GM15510 (cell line): ENCODE measurements at regions not wholly inside any gene's neighbourhood (a gene's known extent, or its start where the extent isn't known, plus 50 kb on each side); places are given as distances from the start of the nearest gene placed in this dataset.

Experiments
- POLR2A ChIP-seq: IDR thresholded peaks from 3 replicates; pipeline ENCODE4 v1.6.1; 2011; ENCODE audit warnings: borderline replicate concordance; ENCODE audit not compliant: insufficient read length; ENCODE audit errors: extremely low read depth

- TF ChIP-seq POLR2A: no peak
Measured at GRCh38 chr13:40486518-40487163, 179.8 kb downstream of the FOXO1 start.

- TF ChIP-seq POLR2A: no peak
Measured at GRCh38 chr13:40488869-40489391, 177.5 kb downstream of the FOXO1 start.

- no peak for TF ChIP-seq POLR2A
Measured at GRCh38 chr13:40490086-40490758, 176.2 kb downstream of the FOXO1 start.

GRCh38 chr13:40492511-40492910 lies 173.9 kb downstream of the FOXO1 start:
- no peak for TF ChIP-seq POLR2A

GRCh38 chr13:40494513-40494912 lies 171.9 kb downstream of the FOXO1 start:
- TF ChIP-seq POLR2A: no peak

GRCh38 chr13:40494946-40495620 lies 171.4 kb downstream of the FOXO1 start:
- no peak for TF ChIP-seq POLR2A

- TF ChIP-seq POLR2A: no peak
Measured at GRCh38 chr13:40495621-40496001, 170.8 kb downstream of the FOXO1 start.

GRCh38 chr13:40496035-40496810 lies 170.2 kb downstream of the FOXO1 start:
- TF ChIP-seq POLR2A: no peak

- TF ChIP-seq POLR2A: no peak
Measured at GRCh38 chr13:40498461-40498860, 168.0 kb downstream of the FOXO1 start.

- TF ChIP-seq POLR2A: no peak
Measured at GRCh38 chr13:40502236-40502635, 164.2 kb downstream of the FOXO1 start.

GRCh38 chr13:40503011-40503410 lies 163.4 kb downstream of the FOXO1 start:
- no peak for TF ChIP-seq POLR2A

- no peak for TF ChIP-seq POLR2A
Measured at GRCh38 chr13:40503966-40504591, 162.4 kb downstream of the FOXO1 start.

- TF ChIP-seq POLR2A: no peak
Measured at GRCh38 chr13:40504641-40505040, 161.8 kb downstream of the FOXO1 start.

GRCh38 chr13:40505196-40505595 lies 161.2 kb downstream of the FOXO1 start:
- no peak for TF ChIP-seq POLR2A
